ENCODE measurements at regions not wholly inside any gene's neighbourhood (a gene's known extent, or its start where the extent isn't known, plus 50 kb on each side); places are given as distances from the start of the nearest gene placed in this dataset.

- no peak for DNase-seq (ENCODE audit: low spot score)
Measured at GRCh38 chr2:177020524-177021119, 192.0 kb upstream of the HNRNPA3 start.

DNA sequence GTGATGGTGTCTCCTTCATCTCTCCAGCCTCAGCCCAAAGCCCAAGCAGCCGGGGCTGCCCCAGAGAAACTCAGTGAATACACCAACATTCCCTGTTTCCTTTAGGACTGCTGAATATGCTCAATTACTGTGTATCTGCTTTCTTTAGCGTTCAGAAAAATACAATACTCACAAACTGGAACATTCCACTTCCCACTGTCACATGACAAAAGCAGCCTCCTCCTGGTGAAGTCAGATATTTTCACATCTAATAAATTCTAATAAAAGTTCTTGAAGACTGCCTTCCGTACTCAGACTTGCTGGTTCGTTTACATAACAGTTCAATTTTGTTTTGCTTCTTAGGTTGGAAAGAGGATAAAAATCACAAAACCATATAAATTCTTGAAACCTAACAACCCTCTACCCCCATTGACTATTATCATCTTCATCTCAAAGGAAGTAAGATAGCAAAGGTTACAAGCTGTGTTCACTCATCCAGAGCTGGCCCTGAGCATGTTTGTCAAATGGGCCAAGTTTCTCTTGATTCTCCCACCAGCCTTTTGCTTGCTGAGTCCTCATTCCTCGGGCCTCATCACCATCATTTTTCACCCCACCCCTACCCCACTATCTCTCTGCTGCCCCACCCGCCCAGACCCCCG is 190.8 kb upstream of the HNRNPA3 start:
- no peak for DNase-seq (ENCODE audit: low spot score)

GRCh38 chr2:177024765-177025164 is 187.8 kb upstream of the HNRNPA3 start:
- DNase-seq (ENCODE audit: low spot score) = no peak

- no peak for DNase-seq (ENCODE audit: low spot score)
Measured at GRCh38 chr2:177026253-177026652, 186.3 kb upstream of the HNRNPA3 start.

- DNase-seq (ENCODE audit: low spot score) = no peak
Measured at GRCh38 chr2:177026956-177027355, 185.6 kb upstream of the HNRNPA3 start.

- no peak for DNase-seq (ENCODE audit: low spot score)
Measured at GRCh38 chr2:177028296-177028695, 184.3 kb upstream of the HNRNPA3 start.

DNA sequence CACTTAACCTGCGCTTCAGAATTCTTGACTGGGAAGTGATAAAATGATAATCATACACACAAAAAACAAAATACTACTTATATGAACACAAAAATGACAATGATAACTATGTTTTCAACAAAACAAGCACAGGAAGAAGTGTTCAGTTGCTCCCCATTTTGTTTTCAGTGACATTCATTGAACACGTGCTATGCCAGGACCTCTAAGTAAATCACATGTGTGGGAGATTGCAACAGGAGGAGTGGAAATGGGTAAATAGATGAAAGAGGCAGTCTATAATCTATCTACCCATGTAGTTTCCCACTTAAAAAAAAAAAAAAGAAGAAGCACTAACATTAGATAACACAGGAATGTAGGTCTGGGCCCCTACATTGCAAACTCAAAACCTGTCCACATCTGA is 183.5 kb upstream of the HNRNPA3 start:
- no peak for DNase-seq (ENCODE audit: low spot score)

- no peak for DNase-seq (ENCODE audit: low spot score)
Measured at GRCh38 chr2:177029501-177029900, 183.1 kb upstream of the HNRNPA3 start.

DNA sequence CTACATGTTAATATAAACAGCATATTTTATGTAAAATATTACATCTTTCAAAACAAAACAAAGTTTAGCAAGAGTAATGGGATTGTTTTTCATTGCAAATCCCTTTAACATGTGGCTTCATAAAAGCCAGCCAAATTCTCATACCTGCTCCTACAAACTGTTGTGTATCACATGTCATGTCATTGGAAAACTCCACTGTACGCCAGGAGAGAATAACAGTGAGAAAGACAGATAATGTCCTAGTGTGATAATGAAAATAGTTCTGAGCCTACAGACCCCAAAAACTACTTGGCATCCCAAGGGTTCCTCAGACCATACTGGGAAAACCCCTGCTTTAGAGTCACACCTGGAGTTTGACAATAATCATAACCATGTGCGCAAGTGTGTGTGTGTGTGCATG is 182.7 kb upstream of the HNRNPA3 start:
- DNase-seq (ENCODE audit: low spot score) = no peak

DNA sequence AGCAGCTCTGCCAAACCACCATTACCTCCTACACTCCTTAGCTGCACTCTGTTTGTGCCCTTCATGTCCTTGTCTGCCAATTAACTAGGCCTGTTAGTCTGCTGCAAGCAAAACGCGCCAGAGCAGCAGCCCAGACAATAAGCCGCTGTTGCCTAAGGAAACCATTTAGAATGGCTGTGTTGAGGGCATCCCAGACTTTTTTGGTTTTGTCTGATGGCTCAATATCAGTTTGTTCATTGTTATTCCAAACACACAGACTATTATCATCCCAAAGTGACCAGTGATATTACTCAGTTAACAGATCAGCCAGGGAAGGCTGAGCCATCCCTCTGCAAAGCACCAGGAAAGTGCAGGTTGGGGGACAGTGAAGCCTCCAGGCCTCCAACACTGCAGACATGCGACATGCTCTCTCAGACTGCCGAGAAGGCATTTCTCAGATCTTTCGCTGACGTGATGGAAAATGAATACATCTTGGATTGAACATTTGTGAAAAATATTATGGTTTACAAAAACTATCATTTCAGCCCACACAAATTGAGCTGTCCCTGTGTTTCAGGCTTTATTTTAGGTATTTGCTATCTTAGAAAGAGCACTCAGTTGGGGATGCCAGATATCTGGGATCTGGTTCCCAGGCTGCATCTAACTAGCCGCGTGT is 182.0 kb upstream of the HNRNPA3 start:
- no peak for DNase-seq (ENCODE audit: low spot score)

DNA sequence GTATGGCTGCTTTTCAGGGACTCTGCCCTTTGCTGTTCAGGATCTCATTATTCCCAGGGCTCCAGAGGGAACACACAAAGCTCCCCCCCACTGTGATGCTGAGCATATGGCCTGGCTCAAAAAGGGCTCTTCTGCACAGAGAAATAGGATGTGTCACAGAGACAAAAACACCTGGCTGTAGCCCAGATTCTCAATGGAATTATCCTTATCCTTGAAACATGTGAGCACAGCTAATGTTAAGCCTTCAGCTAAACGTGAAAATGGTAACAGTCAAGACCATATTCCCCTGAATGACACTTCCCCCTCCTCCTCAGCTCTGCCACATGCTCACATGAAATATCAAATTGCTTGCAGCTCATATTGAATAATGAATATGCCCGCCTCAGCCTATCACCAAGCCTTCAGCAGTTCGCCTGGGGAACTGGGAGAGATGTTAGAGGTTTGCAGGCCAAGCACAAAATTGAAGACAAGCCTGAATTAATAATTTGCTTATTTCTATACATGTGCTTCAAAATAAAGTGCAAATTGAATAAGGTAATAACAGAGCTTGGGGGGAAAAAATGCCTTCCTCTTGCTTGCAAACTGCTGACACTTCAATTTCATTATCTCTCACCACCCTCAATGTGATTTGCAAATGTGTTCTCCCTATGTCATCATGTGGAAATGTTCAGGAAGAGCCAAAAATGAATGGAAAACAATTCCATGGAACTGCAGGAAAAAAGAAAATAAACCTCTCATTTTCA is 181.0 kb upstream of the HNRNPA3 start:
- DNase-seq (ENCODE audit: low spot score) = no peak

DNA sequence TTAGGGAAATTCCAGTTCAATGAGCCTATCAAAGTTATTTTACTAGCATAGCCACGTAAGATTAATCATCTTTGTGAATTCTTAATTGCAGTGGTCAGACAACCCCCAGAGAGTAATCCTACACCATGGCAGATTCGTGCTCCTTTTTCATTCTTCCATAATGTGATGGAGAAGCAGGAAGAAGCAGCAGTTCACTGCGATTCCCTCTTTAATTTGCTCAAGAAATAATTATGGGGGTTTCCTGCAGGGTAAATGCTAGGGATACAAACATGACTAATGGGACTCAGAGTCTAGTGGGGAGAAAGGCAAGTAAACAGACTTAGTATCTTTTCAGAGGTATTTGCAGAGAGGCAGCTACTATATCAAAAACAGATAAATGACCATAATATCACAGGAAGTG is 175.8 kb upstream of the HNRNPA3 start:
- DNase-seq (ENCODE audit: low spot score) = no peak

DNA sequence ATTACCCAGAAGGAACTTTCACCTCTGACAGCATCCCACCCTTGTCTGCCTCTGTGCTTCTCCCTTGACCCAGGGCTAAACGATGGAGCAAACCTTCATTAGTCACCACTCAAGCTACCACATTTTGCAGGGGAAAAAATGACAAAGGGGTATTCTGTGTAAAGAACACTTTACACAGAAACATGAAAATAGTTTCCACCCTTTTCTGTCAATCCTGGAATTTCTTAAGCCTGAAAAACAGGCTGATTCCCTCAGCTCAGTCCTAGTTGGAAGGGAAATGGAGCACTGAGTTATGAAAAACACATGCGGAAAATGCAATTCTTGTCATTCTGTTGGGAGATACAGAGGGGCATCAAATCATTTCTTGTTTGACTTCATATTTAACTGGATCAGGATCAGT is 175.0 kb upstream of the HNRNPA3 start:
- no peak for DNase-seq (ENCODE audit: low spot score)

GRCh38 chr2:177038787-177039484 is 173.7 kb upstream of the HNRNPA3 start:
- no peak for DNase-seq (ENCODE audit: low spot score)

GRCh38 chr2:177042311-177042710 is 170.3 kb upstream of the HNRNPA3 start:
- DNase-seq (ENCODE audit: low spot score) = no peak

DNA sequence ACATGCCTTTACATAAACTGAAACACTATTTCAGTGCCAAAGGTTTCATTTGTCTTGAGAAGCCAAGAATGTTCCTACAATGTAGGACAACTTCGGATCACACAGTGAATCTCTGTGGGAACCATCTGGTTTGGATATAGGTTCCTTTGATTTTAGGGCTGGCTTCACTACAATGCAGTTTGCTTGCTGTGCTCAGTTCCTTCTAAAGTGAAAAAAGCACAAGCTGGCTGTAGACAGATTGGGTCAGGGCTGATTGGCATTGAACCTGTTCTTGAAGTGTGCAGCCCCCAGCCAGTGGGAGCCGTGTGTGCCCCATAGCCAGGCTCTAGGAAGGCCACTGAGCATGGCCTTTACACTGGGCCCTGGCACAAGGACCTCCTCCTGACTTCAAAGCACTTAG is 167.9 kb upstream of the HNRNPA3 start:
- no peak for DNase-seq (ENCODE audit: low spot score)

DNA sequence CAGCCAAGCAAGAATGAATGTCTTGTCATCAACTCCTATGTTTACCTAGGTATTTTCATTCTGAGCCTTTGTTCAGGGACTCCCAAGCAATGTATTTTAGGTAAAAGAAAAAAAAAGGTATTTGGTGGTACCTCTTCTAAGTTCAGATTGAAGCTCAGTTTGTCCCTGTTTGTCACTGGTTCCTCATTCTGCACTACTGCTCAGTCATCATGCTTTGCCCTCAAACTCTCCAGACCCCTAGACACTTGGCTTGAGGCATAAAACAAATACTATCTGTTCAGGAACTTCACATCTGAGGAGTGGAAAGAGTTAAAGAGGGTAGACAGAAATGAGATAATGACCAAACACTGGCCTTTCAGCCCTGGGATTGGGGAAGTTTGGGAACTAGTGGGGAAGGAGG is 163.6 kb upstream of the HNRNPA3 start:
- DNase-seq (ENCODE audit: low spot score) = no peak

- no peak for DNase-seq (ENCODE audit: low spot score)
Measured at GRCh38 chr2:177051278-177051677, 161.3 kb upstream of the HNRNPA3 start.

DNA sequence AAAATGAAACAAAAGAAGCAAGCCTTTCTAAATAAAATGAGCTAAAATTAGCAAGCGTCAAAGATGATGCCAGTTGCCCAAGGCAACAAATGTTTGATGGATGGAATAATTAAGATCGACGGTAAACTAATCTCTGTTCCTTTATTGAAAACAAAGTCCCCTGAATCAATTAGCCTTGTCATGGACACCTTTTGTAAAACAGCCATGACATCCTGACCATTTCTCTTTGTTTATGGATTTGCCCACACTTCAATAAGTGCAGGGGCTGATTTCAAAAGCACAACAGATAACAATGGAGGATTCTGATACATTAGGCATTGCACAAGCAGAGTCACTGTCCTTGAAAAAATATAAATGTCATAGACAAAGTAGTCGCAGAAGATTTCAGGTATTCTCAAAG is 160.1 kb upstream of the HNRNPA3 start:
- no peak for DNase-seq (ENCODE audit: low spot score)

DNA sequence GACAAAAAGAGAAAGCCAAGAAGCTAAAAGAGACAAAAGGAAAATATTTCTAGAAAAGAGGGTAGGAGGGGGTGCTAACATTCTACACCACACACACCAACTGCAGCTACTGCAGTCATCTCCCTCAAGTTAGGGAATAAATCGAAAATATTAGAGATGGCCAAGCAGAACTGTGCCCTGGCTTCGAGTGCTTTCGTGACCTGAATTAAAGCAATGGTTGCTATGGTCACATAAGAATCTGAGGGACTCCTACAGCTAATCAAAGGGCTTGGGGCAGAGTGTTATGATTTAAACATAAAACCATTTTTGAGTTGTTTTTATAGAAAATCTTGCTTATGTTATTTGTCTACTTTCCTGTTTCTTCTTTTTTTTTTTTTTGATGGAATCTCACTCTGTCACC is 159.6 kb upstream of the HNRNPA3 start:
- DNase-seq (ENCODE audit: low spot score) = no peak

DNA sequence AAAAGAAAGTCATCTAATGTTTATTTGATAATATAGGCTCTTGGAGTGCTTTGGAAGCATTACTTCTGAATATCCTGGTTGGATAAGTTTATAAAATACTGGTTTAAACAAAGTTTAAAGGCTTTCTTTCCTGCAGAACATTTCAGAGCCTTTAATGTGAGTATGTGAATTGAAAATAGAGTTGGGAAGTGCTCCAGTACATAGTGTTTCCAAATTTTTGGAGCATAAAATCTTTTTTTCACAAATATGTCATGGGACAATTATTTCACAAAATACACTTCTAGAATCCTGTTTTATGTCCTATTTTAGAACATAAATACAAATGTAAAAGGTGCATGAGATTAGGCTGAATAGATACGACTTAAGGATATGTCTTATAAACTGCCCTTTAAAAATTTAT is 158.9 kb upstream of the HNRNPA3 start:
- no peak for DNase-seq (ENCODE audit: low spot score)

- peak; percentile 24 for DNase-seq (ENCODE audit: low spot score)
Measured at GRCh38 chr2:177056481-177056929, 156.1 kb upstream of the HNRNPA3 start.

Measured in HuH-7.5 (cell line).